ENCODE measurements at regions not wholly inside any gene's neighbourhood (a gene's known extent, or its start where the extent isn't known, plus 50 kb on each side); places are given as distances from the start of the nearest gene placed in this dataset.
"Not testable (repeated sequence)": the region's sequence is repeated elsewhere in the genome, so short reads cannot be mapped to it uniquely, and the experiment has no call there.

GRCh38 chr4:158053086-158053485 is 119.7 kb downstream of the GASK1B start:
- no peak for DNase-seq (ENCODE audit: low spot score)

DNA sequence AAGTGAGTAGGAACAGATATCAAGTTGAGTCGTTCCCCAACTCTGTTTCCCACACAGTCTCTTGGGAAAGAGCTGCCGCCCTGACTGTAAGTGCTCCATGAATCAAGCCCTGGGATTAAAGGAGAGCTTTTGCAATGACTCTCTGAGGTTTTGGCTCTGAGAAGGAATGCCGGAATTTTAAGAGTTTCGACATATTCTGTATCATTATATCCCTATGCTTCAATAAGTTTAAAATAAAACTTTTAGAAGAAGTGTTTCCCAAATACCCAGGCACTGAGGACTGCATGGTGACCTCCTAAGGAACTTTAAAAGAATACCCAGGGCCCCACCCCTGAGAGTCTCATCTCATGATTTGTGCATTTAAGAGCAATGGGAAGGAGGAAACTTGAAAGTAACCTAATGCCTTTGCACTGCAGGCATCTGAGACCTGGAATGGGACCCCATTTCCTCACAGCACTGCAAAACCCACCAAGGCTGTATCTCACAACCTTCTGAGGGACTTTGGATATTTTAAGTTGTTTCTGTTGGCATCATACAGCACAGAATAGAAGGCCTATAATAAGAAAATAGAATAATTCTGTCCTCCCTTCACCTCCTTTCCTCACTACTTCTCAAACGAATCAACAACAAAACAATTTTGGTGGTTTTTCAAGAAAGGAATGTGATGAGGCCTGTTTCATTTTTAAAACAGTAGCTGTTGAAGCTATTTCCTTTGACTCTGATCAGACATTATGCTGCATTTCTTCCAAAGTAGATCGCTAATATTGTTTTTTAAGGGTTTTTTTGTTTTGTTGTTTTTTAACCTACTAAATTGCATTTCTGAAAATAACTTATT is 121.2 kb downstream of the GASK1B start:
- DNase-seq (ENCODE audit: low spot score) = peak; percentile 95

- DNase-seq (ENCODE audit: low spot score) = peak; percentile 55
These were observed 121.9 kb downstream of the GASK1B start for GRCh38 chr4:158050942-158051341.

GRCh38 chr4:158046345-158046744 is 126.5 kb downstream of the GASK1B start:
- DNase-seq (ENCODE audit: low spot score) = no peak

GRCh38 chr4:158043971-158044618 is 128.7 kb downstream of the GASK1B start:
- no peak for DNase-seq (ENCODE audit: low spot score)

- DNase-seq (ENCODE audit: low spot score) = no peak
These were observed 130.2 kb downstream of the GASK1B start for GRCh38 chr4:158042591-158043030.

DNA sequence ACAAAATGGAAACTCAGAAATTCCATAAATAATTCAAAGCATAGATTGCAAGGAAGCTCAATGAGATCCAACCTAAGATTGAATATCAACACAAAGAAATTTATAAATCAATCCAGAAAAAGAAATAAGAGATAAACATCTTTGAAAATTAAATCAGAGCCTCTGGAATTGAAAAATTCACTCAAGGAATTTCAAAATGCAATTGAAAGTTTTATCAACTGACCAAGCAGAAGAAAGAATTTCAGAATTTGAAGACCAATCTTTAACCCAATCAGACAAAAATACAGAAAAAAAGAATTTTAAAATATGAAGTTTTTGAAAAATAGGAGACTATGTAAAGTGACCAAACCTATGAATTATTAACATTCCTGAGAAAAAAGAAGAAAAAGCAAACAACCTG is 134.1 kb downstream of the GASK1B start:
- no peak for DNase-seq (ENCODE audit: low spot score)

- no peak for DNase-seq (ENCODE audit: low spot score)
These were observed 135.8 kb downstream of the GASK1B start for GRCh38 chr4:158036998-158037397.

DNA sequence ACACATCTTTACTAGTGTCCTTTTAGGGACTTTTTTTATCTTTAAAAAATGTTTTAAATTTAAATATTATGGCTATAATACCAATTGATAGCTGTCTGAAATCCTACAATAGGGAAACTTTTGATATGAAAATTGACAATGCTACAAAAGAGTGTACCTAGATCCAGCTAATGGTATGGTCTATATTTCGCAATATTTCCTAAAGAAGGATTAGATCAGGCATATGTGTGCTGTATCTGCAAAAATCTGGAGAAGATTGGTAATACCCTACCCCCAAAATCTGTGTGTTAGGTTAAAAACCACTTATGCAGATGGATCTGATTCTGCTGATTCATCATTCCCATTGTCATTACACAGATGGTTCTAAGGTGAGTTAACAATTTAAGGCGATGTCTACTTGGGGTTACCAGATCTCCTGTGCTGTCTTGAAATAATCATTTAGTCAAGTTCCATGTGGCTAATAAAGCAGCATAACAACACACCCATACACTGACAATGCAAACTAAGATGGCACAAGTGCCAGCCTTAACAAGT is 137.1 kb downstream of the GASK1B start:
- DNase-seq (ENCODE audit: low spot score) = no peak

- DNase-seq (ENCODE audit: low spot score) = peak; percentile 72
These were observed 139.3 kb downstream of the GASK1B start for GRCh38 chr4:158033416-158034120.

GRCh38 chr4:158032733-158033415 is 140.0 kb downstream of the GASK1B start:
- DNase-seq (ENCODE audit: low spot score) = no peak

DNA sequence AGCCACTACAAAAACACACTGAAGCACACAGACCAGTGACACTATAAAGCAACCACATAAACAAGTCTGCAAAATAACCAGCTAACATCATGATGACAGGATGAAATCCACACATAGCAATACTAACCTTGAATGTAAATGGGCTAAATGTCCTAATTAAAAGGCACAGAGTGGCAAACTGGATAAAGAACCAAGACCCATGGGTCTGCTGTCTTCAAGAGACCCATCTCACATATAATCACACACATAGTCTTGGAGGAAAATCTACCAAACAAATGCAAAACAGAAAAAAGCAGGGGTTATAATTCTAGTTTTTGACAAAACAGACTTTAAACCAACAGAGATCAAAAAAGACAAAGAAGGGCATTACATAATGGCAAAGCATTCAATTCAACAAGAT is 144.4 kb downstream of the GASK1B start:
- DNase-seq (ENCODE audit: low spot score) = not testable (repeated sequence)

DNA sequence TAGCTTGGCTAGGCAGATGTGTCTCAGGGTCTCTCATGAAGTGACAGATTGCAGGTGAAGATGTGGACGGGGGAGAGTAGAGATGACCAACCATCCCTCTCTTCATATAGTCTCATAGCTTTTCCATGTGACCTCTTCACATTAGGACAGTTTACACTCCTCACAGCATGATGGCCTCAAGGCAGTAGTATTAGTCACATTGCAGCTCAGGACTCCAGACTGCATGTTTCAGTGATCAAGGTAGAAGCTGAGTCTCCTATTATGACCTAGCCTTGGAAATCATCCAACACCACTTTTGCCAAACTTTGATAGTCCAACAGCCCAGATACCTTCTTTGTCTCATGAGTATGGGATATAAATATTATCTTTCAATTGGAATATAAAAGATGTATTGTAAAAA is 147.7 kb downstream of the GASK1B start:
- DNase-seq (ENCODE audit: low spot score) = no peak

DNA sequence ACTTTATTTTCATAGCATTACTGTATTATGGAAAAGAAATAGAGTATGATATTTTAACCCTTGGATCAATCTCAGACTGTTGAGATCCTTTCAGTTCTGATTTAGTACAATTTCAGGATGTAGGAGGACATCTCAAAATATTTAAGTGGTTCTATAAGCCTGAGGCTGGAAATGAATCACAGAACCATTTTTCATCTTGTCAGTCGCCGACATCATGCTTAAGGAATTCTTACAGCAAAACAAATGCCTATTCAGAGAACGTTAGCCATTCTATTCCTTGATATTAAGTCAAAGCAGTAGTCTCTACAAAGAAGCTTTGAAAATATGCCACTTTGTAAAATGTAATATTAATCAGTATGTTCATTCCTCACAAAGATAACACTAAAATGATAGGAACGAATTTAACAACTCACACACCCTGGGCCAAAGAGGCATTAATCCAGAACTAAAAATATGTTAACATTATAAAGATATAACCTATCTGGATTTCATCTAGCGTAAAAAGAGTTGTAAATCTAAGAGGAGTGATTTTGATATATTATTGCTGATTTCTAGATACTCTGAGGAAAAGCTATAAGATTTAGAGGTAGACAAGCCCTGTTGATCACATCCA is 152.0 kb downstream of the GASK1B start:
- peak; percentile 87 for DNase-seq (ENCODE audit: low spot score)

DNA sequence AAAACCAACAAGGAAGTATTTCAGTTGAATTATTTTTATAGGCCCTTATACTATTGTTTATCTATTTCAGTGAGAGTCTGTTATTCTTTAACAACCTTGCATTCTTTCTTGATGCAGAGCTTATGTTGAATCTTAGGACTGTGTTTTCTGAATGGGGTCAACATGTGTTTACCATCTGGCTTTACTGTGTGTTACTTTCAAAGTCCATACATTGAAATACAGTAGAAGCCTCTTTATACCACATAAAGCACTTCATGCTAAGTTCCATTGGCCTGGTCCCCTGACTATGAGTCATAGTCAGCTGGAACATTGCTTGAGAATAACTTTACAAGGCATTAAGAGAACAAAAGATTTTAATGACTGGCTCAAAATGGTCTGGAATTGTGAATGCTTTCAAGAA is 152.6 kb downstream of the GASK1B start:
- peak; percentile 92 for DNase-seq (ENCODE audit: low spot score)

DNA sequence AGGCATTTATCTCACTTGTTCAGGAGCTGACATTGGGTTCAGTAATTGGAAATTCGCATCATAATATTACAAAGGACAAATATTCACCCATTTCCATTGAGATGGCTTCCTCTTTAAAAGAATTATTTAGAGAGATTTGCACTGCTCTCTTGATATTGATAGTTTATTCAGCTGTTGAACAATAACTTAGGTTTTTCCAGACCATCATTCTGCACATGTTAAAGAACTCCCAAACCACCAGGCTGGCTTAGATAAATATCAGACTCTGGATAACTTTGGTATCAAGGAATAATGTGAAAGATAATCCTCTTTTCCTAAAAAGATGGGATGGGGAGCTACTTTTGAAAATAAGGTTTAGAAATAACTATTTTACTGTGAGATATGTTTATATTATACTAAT is 154.0 kb downstream of the GASK1B start:
- no peak for DNase-seq (ENCODE audit: low spot score)

DNA sequence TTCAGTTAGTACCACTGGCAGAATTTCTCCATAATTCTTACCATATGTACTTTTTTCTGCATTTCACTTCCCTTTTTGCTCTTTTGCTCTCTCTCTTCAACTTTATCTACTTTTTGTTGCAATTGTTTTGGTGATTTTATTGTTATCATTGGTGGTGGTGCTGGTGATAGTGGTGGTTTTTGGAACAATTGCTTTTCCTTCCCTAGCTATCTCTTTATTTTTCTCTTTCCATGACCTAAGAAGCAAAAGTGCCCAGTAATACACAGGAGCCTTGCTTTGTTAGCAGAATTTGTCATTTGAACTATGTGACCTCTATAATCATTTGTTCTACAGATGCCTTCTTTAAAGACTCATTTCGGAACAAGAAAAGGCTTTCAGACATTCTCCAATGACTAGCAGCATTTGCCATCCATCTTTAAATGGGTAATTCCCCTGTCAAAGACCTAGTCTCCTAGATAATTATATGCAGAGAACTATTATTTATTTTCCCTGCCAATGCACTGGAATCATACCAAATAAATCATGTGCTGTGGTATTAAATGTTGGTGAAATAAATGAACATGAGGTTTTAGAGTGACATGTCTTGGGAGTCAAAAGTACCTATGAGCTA is 154.5 kb downstream of the GASK1B start:
- no peak for DNase-seq (ENCODE audit: low spot score)

DNA sequence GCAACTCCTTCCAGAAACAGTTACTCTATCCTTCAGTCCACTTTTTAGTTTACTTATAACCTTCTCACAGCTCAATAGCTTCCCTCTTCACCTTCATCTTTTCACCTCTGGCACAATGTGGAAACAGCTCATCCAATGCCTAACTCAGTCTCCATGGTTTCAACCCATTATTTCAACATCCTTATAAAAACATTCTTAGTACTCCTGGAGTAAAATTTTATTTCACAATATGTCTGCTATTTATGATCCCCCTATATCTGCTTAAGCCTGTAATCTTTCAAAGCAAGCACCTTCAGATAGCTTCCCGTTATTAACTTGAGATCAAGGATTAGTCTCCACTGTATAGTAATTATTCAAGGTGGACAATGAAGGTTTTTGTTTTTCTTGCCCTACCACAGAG is 156.3 kb downstream of the GASK1B start:
- no peak for DNase-seq (ENCODE audit: low spot score)

DNA sequence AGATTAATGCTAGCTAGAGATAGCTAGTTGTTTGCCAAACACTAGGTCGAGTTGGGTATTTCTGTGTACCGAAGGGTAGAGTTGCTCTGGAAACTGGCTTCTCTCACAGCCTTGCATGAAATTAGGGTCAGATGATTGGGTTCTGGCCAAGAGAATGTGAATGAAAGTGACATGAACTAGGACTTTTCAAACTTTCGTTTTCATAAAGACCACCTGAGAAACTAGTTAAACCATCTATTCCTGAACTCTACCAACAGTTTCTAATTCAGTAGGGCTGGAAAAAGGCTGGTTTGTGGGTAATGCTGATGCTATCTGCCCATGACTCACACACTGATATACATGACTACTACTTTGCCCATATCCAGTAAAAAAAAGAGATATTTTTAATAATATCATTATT is 157.6 kb downstream of the GASK1B start:
- DNase-seq (ENCODE audit: low spot score) = no peak

DNA sequence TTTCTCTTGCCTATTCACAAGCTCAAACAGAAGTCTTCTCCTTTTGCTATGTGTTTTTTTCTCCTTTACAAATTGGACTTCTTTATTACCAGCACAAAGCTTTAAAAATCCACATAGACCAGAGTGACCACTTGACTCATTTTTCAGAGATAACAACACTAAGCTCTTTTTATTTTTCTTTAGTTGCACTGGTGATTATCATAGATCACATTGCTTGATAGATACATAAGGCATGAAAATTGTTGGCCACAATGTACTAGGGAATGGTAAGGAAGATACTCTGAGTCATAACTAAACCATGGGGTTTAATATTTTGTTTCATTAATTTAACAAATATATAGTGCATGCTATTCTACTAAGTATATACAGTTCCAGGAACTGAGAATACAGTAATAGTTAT is 159.0 kb downstream of the GASK1B start:
- no peak for DNase-seq (ENCODE audit: low spot score)

DNA sequence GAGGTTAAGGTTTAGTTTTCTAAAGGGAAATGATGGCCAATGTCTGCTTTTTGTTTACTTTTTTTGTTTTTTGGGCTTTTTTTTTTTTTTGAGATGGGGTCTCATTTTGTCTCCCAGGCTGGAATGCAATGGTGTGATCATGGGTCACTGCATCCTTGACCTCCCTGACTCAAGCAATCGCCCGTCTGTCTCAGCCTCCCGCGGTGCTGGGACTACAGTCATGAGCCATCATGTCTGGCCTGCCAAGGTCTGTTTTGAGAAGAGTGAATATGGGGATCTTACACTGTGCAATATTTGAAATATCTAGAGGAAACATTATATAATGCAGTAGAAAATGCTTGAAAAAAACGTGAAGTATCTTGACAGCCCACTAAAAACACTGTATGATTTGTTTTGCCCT is 162.5 kb downstream of the GASK1B start:
- DNase-seq (ENCODE audit: low spot score) = no peak
